Transverse colon (tissue), 4 donors: ENCODE measurements at regions not wholly inside any gene's neighbourhood (a gene's known extent, or its start where the extent isn't known, plus 50 kb on each side); places are given as distances from the start of the nearest gene placed in this dataset.

ENCODE experiments used
- DNase-seq: peaks from one replicate; pipeline ENCODE4 v3.0.0-alpha.2; 2019
- H3K27ac ChIP-seq, 4 donors: fragments of 200-600 bp; sonication (generic); 2 replicates each; pipeline ENCODE4 v1.5.1; 2016 to 2018; ENCODE audit warnings: inconsistent platforms in 4 of 4
- H3K27me3 ChIP-seq: fragments of 200-600 bp; sonication (generic); 2 replicates; pipeline ENCODE4 v1.5.1; 2017; ENCODE audit warnings: inconsistent platforms
- H3K36me3 ChIP-seq, 4 donors: fragments of 200-600 bp; sonication (generic); 2 replicates each; pipeline ENCODE4 v1.5.1; 2017 to 2019; ENCODE audit warnings: inconsistent platforms in 4 of 4
- H3K4me1 ChIP-seq, 4 donors: fragments of 200-600 bp; sonication (generic); 2 replicates each; pipeline ENCODE4 v1.5.1; 2017 to 2020; ENCODE audit warnings: inconsistent platforms in 4 of 4
- H3K4me3 ChIP-seq, 4 donors: fragments of 200-600 bp; sonication (generic); 1 replicate in 1 of 4; 2 replicates in 3 of 4; pipeline versions ENCODE4 v1.5.1 to v1.6.1; 2017 to 2019; ENCODE audit warnings: inconsistent platforms in 4 of 4
- H3K9me3 ChIP-seq, 2 donors: fragments of 200-600 bp; sonication (generic); 2 replicates each; pipeline ENCODE4 v1.5.1; 2017 to 2019; ENCODE audit warnings: inconsistent platforms in 2 of 2
- EP300 ChIP-seq: sonication (generic); formaldehyde crosslinking; IDR thresholded peaks from one replicate; pipeline ENCODE4 v1.6.1; 2017; ENCODE audit warnings: antibody characterized with exemption, low read depth
- POLR2A ChIP-seq: fragments of 450-650 bp; IDR thresholded peaks from one replicate; pipeline ENCODE4 v1.6.1; 2016; ENCODE audit warnings: antibody characterized with exemption, mild to moderate bottlenecking, moderate library complexity
- POLR2AphosphoS5 ChIP-seq, 3 donors: sonication (generic); formaldehyde crosslinking; IDR thresholded peaks; one replicate each; pipeline ENCODE4 v1.6.1; 2016; ENCODE audit warnings: antibody characterized with exemption in 3 of 3
- WGBS, 2 donors: methylation state at CpG; one replicate each; pipeline ENCODE4 v1.1.5; 2018; ENCODE audit warnings: low coverage in 1 of 2; 5-methylcytosine and 5-hydroxymethylcytosine counted together
- in situ Hi-C, 4 donors: fragments of 200-750 bp; cut with MboI; loops; one replicate each; pipeline versions ENCODE4 v1.15.0 to v1.15.1; 2017; ENCODE audit warnings: low sequenced_read_pairs in 3 of 4, low pct_ligation_motif_present in 1 of 4, low pct_unique_long_range_greater_than_20kb in 1 of 4
- intact Hi-C: fragments of 100-400 bp; cut with DNase I; formaldehyde crosslinking; loops from one replicate; pipeline ENCODE4 v1.15.1; 2023; ENCODE audit warnings: low total_unique reads
- TF ChIP-seq, protein P1 (sequence below), 5 experiments: fragments of 200-600 bp in 3 of 5; fragments of 450-650 bp in 2 of 5; sonication (generic) in 3 of 5; IDR thresholded peaks; 1 replicate in 2 of 5; 2 replicates in 3 of 5; pipeline ENCODE4 v1.5.1; 2016 to 2017; ENCODE audit warnings: antibody characterized with exemption in 5 of 5, inconsistent platforms in 3 of 5, mild to moderate bottlenecking in 2 of 5, moderate library complexity in 1 of 5

DNA sequence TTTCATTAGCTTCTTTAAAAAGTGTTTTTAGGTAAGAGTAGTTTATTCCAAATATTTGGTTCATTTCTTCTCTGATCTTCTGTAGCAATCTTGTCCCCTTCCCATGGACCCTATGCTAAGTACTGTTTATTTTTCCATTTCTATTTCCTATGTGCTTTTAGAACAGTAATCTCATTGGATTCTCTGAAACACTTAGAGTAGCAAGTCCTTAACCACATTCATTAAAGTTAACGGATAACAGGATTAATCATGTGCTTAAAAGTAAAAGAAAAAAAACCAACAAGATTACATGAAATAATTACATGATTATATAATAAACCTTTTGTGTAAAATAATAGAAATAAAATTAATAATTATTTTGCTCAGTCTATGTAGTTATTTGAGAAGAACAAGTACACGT lies 929.7 kb downstream of the C4orf33 start:
- TF ChIP-seq, protein P1, sequence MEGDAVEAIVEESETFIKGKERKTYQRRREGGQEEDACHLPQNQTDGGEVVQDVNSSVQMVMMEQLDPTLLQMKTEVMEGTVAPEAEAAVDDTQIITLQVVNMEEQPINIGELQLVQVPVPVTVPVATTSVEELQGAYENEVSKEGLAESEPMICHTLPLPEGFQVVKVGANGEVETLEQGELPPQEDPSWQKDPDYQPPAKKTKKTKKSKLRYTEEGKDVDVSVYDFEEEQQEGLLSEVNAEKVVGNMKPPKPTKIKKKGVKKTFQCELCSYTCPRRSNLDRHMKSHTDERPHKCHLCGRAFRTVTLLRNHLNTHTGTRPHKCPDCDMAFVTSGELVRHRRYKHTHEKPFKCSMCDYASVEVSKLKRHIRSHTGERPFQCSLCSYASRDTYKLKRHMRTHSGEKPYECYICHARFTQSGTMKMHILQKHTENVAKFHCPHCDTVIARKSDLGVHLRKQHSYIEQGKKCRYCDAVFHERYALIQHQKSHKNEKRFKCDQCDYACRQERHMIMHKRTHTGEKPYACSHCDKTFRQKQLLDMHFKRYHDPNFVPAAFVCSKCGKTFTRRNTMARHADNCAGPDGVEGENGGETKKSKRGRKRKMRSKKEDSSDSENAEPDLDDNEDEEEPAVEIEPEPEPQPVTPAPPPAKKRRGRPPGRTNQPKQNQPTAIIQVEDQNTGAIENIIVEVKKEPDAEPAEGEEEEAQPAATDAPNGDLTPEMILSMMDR (IDR thresholded peaks at IDR 0.05) = no peak
- TF ChIP-seq EP300 (no peak), POLR2AphosphoS5 (IDR thresholded peaks at IDR 0.05) (no peak), POLR2A (no peak)
- in situ Hi-C loops = no loop called here
- WGBS, 2 donors = 85 to 89% methylated on average over 2 of the region's 2 CpGs
- no peak overlapping the region for H3K27ac ChIP-seq
- no peak for DNase-seq
- no peaks in the 10 kb centered on the region for H3K36me3 ChIP-seq
- H3K4me1 ChIP-seq = no peaks in the 10 kb centered on the region
- H3K4me3 ChIP-seq = no peak overlapping the region
- H3K27me3 ChIP-seq = no peaks in the 10 kb centered on the region
- intact Hi-C loops = no loop called here
- H3K9me3 ChIP-seq = no peaks in the 10 kb centered on the region

DNA sequence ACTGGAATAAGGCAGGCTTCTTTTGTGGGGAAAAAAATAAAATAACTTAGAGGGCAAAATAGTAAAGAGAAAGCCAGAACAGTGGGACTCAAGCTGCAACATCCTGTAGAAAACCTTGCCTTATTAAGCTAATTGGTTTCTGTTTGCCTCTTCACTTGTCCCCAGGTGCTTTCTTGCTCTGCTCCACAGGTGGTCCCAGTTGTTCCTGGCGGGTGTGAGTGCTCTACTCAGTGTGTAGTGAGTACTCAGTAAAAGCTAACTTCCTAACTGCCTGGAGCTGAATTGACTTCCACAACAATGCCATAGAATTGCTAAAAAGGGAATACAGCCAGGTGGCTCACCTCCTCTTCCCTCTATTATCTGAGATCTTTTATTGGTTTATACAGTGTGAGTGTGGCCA lies 930.2 kb downstream of the C4orf33 start:
- intact Hi-C loops = no loop called here

DNA sequence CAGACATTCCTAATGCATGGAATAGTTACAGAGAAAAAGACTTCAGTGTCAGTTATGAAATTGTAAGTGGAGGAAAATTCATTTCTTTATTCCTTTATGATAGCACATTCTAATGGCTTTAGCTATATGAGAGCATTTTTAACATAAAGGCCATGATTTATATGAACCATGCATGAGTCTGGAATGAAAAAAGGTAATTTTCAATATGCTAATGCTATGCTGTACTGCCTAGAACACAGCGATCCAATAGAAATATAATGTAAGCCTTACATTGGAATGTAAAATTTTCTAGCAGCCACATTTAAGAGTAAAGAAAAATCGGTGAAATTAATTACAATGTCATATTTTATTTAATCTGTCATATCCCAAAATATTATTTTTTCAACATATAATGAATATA lies 932.0 kb downstream of the C4orf33 start:
- Histone ChIP-seq H3K4me3 (no peak overlapping the region), H3K9me3 (no peaks in the 10 kb centered on the region), H3K27me3 (no peaks in the 10 kb centered on the region), H3K36me3 (no peaks in the 10 kb centered on the region), H3K27ac (no peak overlapping the region), H3K4me1 (no peaks in the 10 kb centered on the region)
- 72 to 78% methylated on average over 2 of the region's 2 CpGs for WGBS, 2 donors
- in situ Hi-C loops (no loop called here), intact Hi-C loops (no loop called here)
- DNase-seq = no peak
- TF ChIP-seq EP300 (no peak), POLR2A (no peak), POLR2AphosphoS5 (IDR thresholded peaks at IDR 0.05) (no peak)
- TF ChIP-seq, protein P1 (IDR thresholded peaks at IDR 0.05) = no peak

More for the DNA sequence above, 930.2 kb downstream of the C4orf33 start:
- in situ Hi-C loops = no loop called here
- H3K36me3 ChIP-seq = no peaks in the 10 kb centered on the region
- H3K4me3 ChIP-seq = no peak overlapping the region
- no peak for DNase-seq
- no peak overlapping the region for H3K27ac ChIP-seq
- 43 to 57% methylated on average over 1 of the region's 1 CpG for WGBS, 2 donors
- no peaks in the 10 kb centered on the region for H3K27me3 ChIP-seq
- no peaks in the 10 kb centered on the region for H3K4me1 ChIP-seq
- TF ChIP-seq POLR2A (no peak), EP300 (no peak), POLR2AphosphoS5 (IDR thresholded peaks at IDR 0.05) (no peak)
- TF ChIP-seq, protein P1 (IDR thresholded peaks at IDR 0.05) = no peak
- H3K9me3 ChIP-seq = no peaks in the 10 kb centered on the region

DNA sequence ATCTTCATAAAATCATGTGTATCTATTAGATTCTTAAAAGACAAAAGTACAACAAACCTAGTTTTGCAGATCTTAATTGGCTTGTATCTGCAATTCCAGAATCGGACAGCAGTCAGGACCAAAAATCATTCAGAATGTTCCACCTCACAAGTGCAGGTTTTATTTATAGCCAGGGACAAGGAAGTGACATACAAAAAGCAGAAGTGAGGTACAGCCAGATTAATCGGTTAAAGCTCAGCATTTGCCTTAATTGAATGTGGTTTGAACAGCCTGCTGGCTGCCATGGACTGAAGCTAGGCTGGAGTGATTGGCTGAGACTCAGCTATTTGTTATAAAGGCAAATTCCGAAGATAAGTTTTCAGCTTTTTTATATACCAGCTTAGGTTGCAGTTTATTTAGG lies 932.6 kb downstream of the C4orf33 start:
- in situ Hi-C loops (no loop called here), intact Hi-C loops (no loop called here)
- Histone ChIP-seq H3K9me3 (no peaks in the 10 kb centered on the region), H3K4me3 (no peak overlapping the region), H3K27ac (no peak overlapping the region), H3K27me3 (no peaks in the 10 kb centered on the region), H3K36me3 (no peaks in the 10 kb centered on the region), H3K4me1 (no peaks in the 10 kb centered on the region)
- no peak for DNase-seq
- no peak for TF ChIP-seq POLR2A
- TF ChIP-seq, protein P1 (IDR thresholded peaks at IDR 0.05) = no peak
- no peak for TF ChIP-seq POLR2AphosphoS5 (IDR thresholded peaks at IDR 0.05)
- no peak for TF ChIP-seq EP300
- 52 to 56% methylated on average over 3 of the region's 3 CpGs for WGBS, 2 donors
